ENCODE measurements at regions not wholly inside any gene's neighbourhood (a gene's known extent, or its start where the extent isn't known, plus 50 kb on each side); places are given as distances from the start of the nearest gene placed in this dataset.
"Not testable (repeated sequence)": the region's sequence is repeated elsewhere in the genome, so short reads cannot be mapped to it uniquely, and the experiment has no call there.

DNA sequence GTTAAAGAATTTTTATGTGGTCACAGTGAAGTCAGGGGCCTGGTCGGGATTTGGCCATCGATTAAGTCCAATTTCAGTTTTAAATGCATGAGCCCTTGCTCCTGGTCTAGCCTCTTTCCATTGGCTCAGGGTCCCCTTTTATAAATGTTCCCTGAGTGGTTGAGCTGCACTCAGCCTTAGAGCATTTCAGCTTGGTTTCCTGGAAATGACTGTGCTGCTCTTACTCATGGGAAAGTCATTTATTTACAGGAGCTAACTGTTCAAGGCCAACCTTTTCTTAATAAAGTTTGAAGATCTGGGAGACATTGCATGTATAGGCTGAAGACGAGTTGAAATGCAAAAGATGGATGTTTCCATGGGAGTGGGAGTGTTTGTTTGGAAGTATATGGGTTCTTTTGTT lies 98.8 kb upstream of the CLNK start:
- no peak for DNase-seq (ENCODE audit: low spot score)
- ATAC-seq (ENCODE audit: low FRiP score), result no peak
- TF ChIP-seq, protein P1, sequence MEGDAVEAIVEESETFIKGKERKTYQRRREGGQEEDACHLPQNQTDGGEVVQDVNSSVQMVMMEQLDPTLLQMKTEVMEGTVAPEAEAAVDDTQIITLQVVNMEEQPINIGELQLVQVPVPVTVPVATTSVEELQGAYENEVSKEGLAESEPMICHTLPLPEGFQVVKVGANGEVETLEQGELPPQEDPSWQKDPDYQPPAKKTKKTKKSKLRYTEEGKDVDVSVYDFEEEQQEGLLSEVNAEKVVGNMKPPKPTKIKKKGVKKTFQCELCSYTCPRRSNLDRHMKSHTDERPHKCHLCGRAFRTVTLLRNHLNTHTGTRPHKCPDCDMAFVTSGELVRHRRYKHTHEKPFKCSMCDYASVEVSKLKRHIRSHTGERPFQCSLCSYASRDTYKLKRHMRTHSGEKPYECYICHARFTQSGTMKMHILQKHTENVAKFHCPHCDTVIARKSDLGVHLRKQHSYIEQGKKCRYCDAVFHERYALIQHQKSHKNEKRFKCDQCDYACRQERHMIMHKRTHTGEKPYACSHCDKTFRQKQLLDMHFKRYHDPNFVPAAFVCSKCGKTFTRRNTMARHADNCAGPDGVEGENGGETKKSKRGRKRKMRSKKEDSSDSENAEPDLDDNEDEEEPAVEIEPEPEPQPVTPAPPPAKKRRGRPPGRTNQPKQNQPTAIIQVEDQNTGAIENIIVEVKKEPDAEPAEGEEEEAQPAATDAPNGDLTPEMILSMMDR (IDR thresholded peaks at IDR 0.05), result no peak

DNA sequence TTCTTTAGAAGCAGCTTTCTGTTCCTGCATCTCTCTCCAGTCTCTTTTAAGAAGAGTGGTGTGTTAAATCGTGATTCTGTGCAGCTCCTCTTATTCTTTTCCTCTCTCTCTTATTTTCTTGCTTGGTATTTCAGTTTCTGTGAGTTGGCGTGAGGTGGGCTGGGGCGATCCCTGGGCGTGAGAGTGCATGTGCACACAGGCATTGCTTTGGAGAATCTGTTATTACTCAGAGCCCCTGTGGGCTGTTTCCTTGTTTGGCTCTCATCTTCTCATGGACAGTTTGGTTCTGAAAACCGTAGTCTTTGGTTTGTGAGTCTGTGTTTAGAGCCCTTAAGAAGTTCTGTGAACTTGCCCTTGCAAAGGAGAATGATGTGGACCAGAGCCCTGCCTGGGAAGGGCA lies 97.2 kb upstream of the CLNK start:
- TF ChIP-seq, protein P1 (IDR thresholded peaks at IDR 0.05), result no peak
- DNase-seq (ENCODE audit: low spot score), result no peak
- ATAC-seq (ENCODE audit: low FRiP score), result no peak

DNA sequence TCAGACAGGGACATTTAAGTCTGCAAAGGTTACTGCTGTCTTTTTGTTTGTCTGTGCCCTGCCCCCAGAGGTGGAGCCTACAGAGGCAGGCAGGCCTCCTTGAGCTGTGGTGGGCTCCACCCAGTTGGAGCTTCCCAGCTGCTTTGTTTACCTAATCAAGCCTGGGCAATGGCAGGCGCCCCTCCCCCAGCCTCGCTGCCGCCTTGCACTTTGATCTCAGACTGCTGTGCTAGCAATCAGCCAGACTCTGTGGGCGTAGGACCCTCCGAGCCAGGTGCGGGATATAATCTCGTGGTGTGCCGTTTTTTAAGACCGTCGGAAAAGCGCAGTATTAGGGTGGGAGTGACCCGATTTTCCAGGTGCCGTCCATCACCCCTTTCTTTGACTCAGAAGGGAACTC lies 96.2 kb upstream of the CLNK start:
- DNase-seq (ENCODE audit: low spot score), result not testable (repeated sequence)

DNA sequence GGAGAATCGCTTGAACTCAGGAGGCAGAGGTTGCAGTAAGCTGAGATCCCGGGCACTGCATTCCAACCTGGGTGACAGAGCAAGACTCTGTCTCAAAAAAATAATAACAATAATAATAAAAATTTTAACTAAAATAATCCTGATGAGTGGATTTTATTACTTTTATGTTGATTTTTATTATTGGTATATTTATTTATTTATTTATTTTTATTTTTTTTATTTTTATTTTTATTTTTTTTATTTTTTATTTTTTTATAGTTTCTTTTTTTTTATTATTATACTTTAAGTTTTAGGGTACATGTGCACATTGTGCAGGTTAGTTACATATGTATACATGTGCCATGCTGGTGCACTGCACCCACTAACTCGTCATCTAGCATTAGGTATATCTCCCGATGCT lies 90.6 kb upstream of the CLNK start:
- DNase-seq (ENCODE audit: low spot score); ATAC-seq (ENCODE audit: low FRiP score): not testable (repeated sequence)

More for the DNA sequence above, 96.2 kb upstream of the CLNK start:
- not testable (repeated sequence) for ATAC-seq (ENCODE audit: low FRiP score)

DNA sequence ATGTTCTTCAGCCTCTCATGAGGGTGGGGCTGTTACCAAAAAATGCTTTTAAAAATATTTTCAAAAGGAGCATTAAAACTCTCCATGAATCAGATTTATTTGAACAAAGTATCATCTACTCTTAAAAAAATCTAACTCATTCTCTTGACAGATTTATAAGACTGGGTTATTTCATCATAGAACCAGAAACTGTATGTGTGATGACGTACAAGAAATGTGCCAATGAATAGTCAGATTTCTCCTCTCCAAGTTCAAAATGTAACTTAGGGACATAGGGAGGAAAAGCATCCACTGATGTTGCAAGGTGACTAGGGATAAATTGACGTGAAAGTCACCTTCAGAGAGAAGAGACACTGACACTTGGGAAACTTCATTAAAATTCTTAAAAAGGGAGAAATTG lies 89.1 kb upstream of the CLNK start:
- ATAC-seq (ENCODE audit: low FRiP score) (no peak), DNase-seq (ENCODE audit: low spot score) (no peak)
- TF ChIP-seq, protein P1 (IDR thresholded peaks at IDR 0.05), result no peak

DNA sequence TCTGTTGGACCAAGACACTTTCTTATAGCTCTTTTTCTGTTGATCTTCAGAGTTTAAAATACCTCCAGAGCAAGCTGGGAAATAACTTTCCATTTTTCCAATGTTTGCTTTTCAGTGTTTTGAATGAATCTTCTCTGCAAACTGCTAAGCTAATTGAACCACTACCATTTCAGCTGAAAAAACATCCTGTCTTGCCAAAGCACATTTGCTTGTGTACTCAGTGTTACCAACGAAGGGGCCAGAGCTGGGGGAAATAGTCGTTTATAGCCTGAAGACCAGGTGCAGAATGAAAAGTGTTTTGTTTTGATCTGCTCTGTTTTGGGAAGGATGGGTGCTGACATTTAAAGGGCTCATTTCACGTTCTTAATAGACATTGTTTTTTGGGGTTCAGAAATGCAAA lies 88.4 kb upstream of the CLNK start:
- DNase-seq (ENCODE audit: low spot score) (no peak), ATAC-seq (ENCODE audit: low FRiP score) (no peak)

DNA sequence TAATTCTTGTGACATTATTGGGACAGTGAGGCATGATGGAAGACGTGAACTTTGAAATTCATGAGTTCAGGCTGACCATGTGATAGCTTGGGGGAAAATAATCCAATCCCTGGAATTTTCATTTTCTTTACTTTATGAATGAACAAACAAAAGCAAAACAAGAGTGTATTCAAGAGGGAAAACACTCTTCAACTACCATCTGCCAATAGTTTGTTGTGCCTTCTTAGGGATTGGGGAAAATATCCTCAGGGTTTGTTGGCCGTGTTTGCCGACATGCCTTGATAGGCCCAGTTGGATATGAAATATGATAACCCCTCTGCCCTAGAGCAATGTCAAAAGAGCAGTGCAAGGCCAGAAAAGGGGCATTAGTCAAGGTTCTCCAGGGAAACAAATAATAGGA lies 80.8 kb upstream of the CLNK start:
- TF ChIP-seq, protein P1 (IDR thresholded peaks at IDR 0.05), result no peak
- ATAC-seq (ENCODE audit: low FRiP score), result no peak
- no peak for DNase-seq (ENCODE audit: low spot score)

More for the DNA sequence above, 88.4 kb upstream of the CLNK start:
- TF ChIP-seq, protein P1 (IDR thresholded peaks at IDR 0.05), result no peak

DNA sequence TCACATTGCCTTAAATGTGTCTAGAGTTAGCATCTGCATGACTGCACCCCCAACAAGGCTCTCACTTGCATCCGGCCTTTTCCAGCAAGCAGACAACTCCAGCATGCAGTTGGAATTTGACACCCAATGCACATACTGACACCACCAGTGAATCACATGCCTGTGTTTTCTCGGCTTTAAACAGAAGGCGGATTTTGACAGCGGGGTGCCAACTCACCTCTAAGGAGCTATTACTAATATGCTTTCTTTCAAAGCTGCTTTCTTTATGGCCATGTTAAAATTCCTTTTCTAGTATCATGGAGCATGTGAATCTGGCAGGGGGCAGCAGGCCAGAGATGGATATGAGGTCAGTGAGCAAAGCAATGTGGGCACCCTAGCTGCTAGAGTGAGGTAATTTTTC lies 78.0 kb upstream of the CLNK start:
- TF ChIP-seq, protein P1 (IDR thresholded peaks at IDR 0.05), result no peak
- ATAC-seq (ENCODE audit: low FRiP score), result no peak
- no peak for DNase-seq (ENCODE audit: low spot score)
